ENCODE measurements at regions not wholly inside any gene's neighbourhood (a gene's known extent, or its start where the extent isn't known, plus 50 kb on each side); places are given as distances from the start of the nearest gene placed in this dataset.

DNA sequence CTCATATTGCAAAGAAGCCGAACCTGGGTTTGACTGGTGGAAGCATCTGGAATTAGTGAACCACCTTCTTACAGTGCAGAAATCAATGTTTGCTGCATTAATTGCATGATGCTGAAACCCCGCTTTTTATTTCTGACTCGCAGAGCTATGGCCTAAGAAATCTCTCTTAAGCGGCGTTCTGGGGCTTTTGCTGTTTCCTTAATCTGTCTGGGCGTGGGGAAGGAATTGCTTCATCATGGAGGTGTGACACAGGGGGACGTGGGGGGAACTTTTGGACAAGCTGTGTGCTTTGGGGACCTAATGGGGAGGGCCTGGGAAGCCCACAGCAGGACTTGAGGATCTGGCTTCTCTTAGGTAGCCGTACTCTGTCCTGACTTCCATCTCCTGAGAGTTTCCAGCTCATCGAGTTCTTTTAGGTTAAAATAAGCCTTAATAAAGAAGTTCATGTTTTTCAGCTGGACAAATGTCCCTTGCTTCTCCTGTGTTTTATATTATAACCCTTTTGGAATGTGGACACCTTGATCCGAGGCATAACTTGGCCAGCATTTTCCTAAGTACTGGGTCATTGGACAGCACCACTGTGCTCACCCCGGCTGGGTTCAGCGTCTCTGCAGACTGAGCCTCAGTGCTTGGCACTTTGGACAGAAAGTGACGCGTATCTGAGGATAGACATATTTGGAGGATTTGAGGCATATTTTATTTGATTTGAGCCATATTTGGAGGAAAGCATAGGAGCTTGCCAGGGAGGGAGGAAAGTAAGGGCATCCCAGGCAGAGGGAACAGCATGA lies 192.1 kb upstream of the MYL2 start:
- H3K4me1 ChIP-seq (ENCODE audit: control insufficient read depth, insufficient read depth, low read length), result no peaks in the 10 kb centered on the region
- H3K4me3 ChIP-seq (ENCODE audit: low read length in 2 of 2), result no peak overlapping the region
- H3K36me3 ChIP-seq (ENCODE audit: control insufficient read depth in 2 of 2, insufficient read depth in 2 of 2, low read length in 2 of 2), result no peaks in the 10 kb centered on the region
- no peak overlapping the region for H3K9ac ChIP-seq (ENCODE audit: low read length in 2 of 2)
- H3K27ac ChIP-seq (ENCODE audit: low read length), result no peak overlapping the region
- peaks cover 6 to 10% of the 10 kb centered on the region in 2 donors for H3K9me3 ChIP-seq (ENCODE audit: control insufficient read depth in 2 of 2, low read length in 2 of 2)
- H3K27me3 ChIP-seq (ENCODE audit: control insufficient read depth in 1 of 2, insufficient read depth in 2 of 2, low read length in 2 of 2), result no peaks in the 10 kb centered on the region

DNA sequence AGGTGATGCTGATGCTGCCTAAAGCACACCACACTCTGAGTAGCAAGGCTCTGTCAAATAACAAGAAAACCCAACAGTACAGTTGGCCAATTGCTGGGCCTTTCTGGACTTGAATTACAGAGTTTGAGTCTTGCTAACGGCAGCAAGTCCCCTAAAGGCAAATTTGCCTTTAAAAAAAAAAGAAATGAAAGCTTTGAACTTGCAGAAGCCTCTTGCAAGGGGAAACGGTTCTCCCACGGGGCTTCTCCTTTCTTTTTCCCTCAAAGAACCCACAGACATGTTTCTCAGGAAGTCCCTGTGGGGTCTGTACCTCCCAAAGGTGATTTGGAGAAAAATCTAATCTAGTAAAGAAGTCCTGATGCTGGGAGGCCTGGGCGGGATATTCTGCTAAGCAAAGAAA lies 191.3 kb upstream of the MYL2 start:
- H3K27me3 ChIP-seq (ENCODE audit: control insufficient read depth in 1 of 2, insufficient read depth in 2 of 2, low read length in 2 of 2), result no peaks in the 10 kb centered on the region
- no peak overlapping the region for H3K9ac ChIP-seq (ENCODE audit: low read length in 2 of 2)
- H3K36me3 ChIP-seq (ENCODE audit: control insufficient read depth in 2 of 2, insufficient read depth in 2 of 2, low read length in 2 of 2), result no peaks in the 10 kb centered on the region
- H3K9me3 ChIP-seq (ENCODE audit: control insufficient read depth in 2 of 2, low read length in 2 of 2), result peaks cover 6 to 7% of the 10 kb centered on the region in 2 donors
- no peak overlapping the region for H3K4me3 ChIP-seq (ENCODE audit: low read length in 2 of 2)
- no peak overlapping the region for H3K27ac ChIP-seq (ENCODE audit: low read length)
- no peaks in the 10 kb centered on the region for H3K4me1 ChIP-seq (ENCODE audit: control insufficient read depth, insufficient read depth, low read length)

- Histone ChIP-seq H3K36me3 (ENCODE audit: control insufficient read depth in 2 of 2, insufficient read depth in 2 of 2, low read length in 2 of 2) (no peaks in the 10 kb centered on the region), H3K9ac (ENCODE audit: low read length in 2 of 2) (no peak overlapping the region), H3K4me1 (ENCODE audit: control insufficient read depth, insufficient read depth, low read length) (no peaks in the 10 kb centered on the region), H3K27ac (ENCODE audit: low read length) (no peak overlapping the region), H3K9me3 (ENCODE audit: control insufficient read depth in 2 of 2, low read length in 2 of 2) (peaks cover 6 to 7% of the 10 kb centered on the region in 2 donors), H3K4me3 (ENCODE audit: low read length in 2 of 2) (no peak overlapping the region), H3K27me3 (ENCODE audit: control insufficient read depth in 1 of 2, insufficient read depth in 2 of 2, low read length in 2 of 2) (peaks cover 0 to under 1% of the 10 kb centered on the region in 2 donors)
These were observed 190.2 kb upstream of the MYL2 start for GRCh38 chr12:111110556-111110955.

DNA sequence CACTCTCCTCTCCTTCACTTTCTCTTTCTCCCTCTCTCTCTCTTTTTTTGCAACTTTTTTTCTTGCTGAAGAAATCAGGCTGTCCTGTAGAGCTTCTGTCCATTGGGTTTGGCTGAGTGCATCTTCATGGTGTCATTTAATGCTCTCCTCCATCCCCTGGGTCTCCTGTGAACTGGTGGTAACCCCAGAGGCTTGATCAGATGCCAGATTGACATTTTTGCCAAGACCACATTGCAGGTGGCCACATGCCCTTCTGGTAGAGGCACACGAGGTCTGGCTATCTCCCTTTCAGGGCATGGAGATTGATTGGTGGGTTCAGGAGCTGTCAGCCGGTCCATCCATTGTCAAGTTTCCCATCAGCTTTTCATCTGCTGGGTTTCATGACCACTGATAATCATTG lies 188.3 kb upstream of the MYL2 start:
- H3K4me1 ChIP-seq (ENCODE audit: control insufficient read depth, insufficient read depth, low read length), result no peaks in the 10 kb centered on the region
- peaks cover 6 to 7% of the 10 kb centered on the region in 2 donors for H3K9me3 ChIP-seq (ENCODE audit: control insufficient read depth in 2 of 2, low read length in 2 of 2)
- no peak overlapping the region for H3K9ac ChIP-seq (ENCODE audit: low read length in 2 of 2)
- H3K27ac ChIP-seq (ENCODE audit: low read length), result no peak overlapping the region
- no peaks in the 10 kb centered on the region for H3K36me3 ChIP-seq (ENCODE audit: control insufficient read depth in 2 of 2, insufficient read depth in 2 of 2, low read length in 2 of 2)
- H3K27me3 ChIP-seq (ENCODE audit: control insufficient read depth in 1 of 2, insufficient read depth in 2 of 2, low read length in 2 of 2), result peaks cover 0 to 3% of the 10 kb centered on the region in 2 donors
- H3K4me3 ChIP-seq (ENCODE audit: low read length in 2 of 2), result no peak overlapping the region

- Histone ChIP-seq H3K27me3 (ENCODE audit: control insufficient read depth in 1 of 2, insufficient read depth in 2 of 2, low read length in 2 of 2) (peaks cover 0 to 3% of the 10 kb centered on the region in 2 donors), H3K4me1 (ENCODE audit: control insufficient read depth, insufficient read depth, low read length) (no peaks in the 10 kb centered on the region), H3K27ac (ENCODE audit: low read length) (no peak overlapping the region)
These were observed 187.2 kb upstream of the MYL2 start for GRCh38 chr12:111107392-111108178.

GRCh38 chr12:111105294-111105693 lies 184.9 kb upstream of the MYL2 start:
- Histone ChIP-seq H3K9me3 (ENCODE audit: control insufficient read depth in 2 of 2, low read length in 2 of 2) (peaks cover 6 to 7% of the 10 kb centered on the region in 2 donors), H3K27ac (ENCODE audit: low read length) (no peak overlapping the region), H3K36me3 (ENCODE audit: control insufficient read depth in 2 of 2, insufficient read depth in 2 of 2, low read length in 2 of 2) (no peaks in the 10 kb centered on the region), H3K9ac (ENCODE audit: low read length in 2 of 2) (no peak overlapping the region), H3K4me3 (ENCODE audit: low read length in 2 of 2) (no peak overlapping the region), H3K27me3 (ENCODE audit: control insufficient read depth in 1 of 2, insufficient read depth in 2 of 2, low read length in 2 of 2) (peaks cover 0 to 3% of the 10 kb centered on the region in 2 donors), H3K4me1 (ENCODE audit: control insufficient read depth, insufficient read depth, low read length) (no peaks in the 10 kb centered on the region)

More at GRCh38 chr12:111107392-111108178, 187.2 kb upstream of the MYL2 start:
- no peak overlapping the region for H3K4me3 ChIP-seq (ENCODE audit: low read length in 2 of 2)
- H3K36me3 ChIP-seq (ENCODE audit: control insufficient read depth in 2 of 2, insufficient read depth in 2 of 2, low read length in 2 of 2), result no peaks in the 10 kb centered on the region
- H3K9ac ChIP-seq (ENCODE audit: low read length in 2 of 2), result no peak overlapping the region
- H3K9me3 ChIP-seq (ENCODE audit: control insufficient read depth in 2 of 2, low read length in 2 of 2), result peaks cover 6 to 7% of the 10 kb centered on the region in 2 donors

- H3K4me1 ChIP-seq (ENCODE audit: control insufficient read depth, insufficient read depth, low read length), result no peaks in the 10 kb centered on the region
- H3K9ac ChIP-seq (ENCODE audit: low read length in 2 of 2), result no peak overlapping the region
- no peaks in the 10 kb centered on the region for H3K36me3 ChIP-seq (ENCODE audit: control insufficient read depth in 2 of 2, insufficient read depth in 2 of 2, low read length in 2 of 2)
- no peak overlapping the region for H3K27ac ChIP-seq (ENCODE audit: low read length)
- no peak overlapping the region for H3K4me3 ChIP-seq (ENCODE audit: low read length in 2 of 2)
- peaks cover 0 to 3% of the 10 kb centered on the region in 2 donors for H3K27me3 ChIP-seq (ENCODE audit: control insufficient read depth in 1 of 2, insufficient read depth in 2 of 2, low read length in 2 of 2)
- H3K9me3 ChIP-seq (ENCODE audit: control insufficient read depth in 2 of 2, low read length in 2 of 2), result peaks cover 6 to 7% of the 10 kb centered on the region in 2 donors
These were observed 183.2 kb upstream of the MYL2 start for GRCh38 chr12:111103583-111103982.

GRCh38 chr12:111102102-111102739 lies 181.8 kb upstream of the MYL2 start:
- no peak overlapping the region for H3K4me3 ChIP-seq (ENCODE audit: low read length in 2 of 2)
- no peaks in the 10 kb centered on the region for H3K9me3 ChIP-seq (ENCODE audit: control insufficient read depth in 2 of 2, low read length in 2 of 2)
- no peak overlapping the region for H3K27ac ChIP-seq (ENCODE audit: low read length)
- no peak overlapping the region for H3K9ac ChIP-seq (ENCODE audit: low read length in 2 of 2)
- H3K36me3 ChIP-seq (ENCODE audit: control insufficient read depth in 2 of 2, insufficient read depth in 2 of 2, low read length in 2 of 2), result no peaks in the 10 kb centered on the region
- H3K4me1 ChIP-seq (ENCODE audit: control insufficient read depth, insufficient read depth, low read length), result no peaks in the 10 kb centered on the region
- peaks cover 3 to 6% of the 10 kb centered on the region in 2 donors for H3K27me3 ChIP-seq (ENCODE audit: control insufficient read depth in 1 of 2, insufficient read depth in 2 of 2, low read length in 2 of 2)

GRCh38 chr12:111101003-111101402 lies 180.6 kb upstream of the MYL2 start:
- Histone ChIP-seq H3K4me1 (ENCODE audit: control insufficient read depth, insufficient read depth, low read length) (no peaks in the 10 kb centered on the region), H3K4me3 (ENCODE audit: low read length in 2 of 2) (no peak overlapping the region), H3K27ac (ENCODE audit: low read length) (no peak overlapping the region), H3K9me3 (ENCODE audit: control insufficient read depth in 2 of 2, low read length in 2 of 2) (no peaks in the 10 kb centered on the region), H3K27me3 (ENCODE audit: control insufficient read depth in 1 of 2, insufficient read depth in 2 of 2, low read length in 2 of 2) (peaks cover 3 to 6% of the 10 kb centered on the region in 2 donors), H3K9ac (ENCODE audit: low read length in 2 of 2) (no peak overlapping the region), H3K36me3 (ENCODE audit: control insufficient read depth in 2 of 2, insufficient read depth in 2 of 2, low read length in 2 of 2) (no peaks in the 10 kb centered on the region)

DNA sequence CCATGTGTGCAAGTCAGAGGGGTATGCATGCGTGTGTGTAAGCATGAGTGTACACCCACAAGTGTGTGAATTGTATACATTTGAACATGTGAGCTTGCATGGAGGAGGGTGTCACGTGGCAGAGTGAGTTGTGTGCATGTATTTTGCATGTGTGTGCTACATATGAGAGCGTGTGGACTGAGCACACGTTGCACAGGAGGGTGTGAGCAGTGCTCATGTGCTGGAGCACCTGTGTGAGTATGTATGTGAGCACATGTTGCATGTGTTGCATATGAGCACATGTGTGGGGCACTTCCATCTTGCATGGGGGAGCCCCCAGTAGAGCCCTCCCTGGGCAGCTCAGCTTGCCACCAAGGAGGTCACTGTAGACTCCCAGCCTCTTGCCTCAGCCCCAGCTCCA lies 180.2 kb upstream of the MYL2 start:
- H3K9me3 ChIP-seq (ENCODE audit: control insufficient read depth in 2 of 2, low read length in 2 of 2), result no peaks in the 10 kb centered on the region
- H3K4me3 ChIP-seq (ENCODE audit: low read length in 2 of 2), result no peak overlapping the region

More for the DNA sequence above, 180.2 kb upstream of the MYL2 start:
- no peak overlapping the region for H3K9ac ChIP-seq (ENCODE audit: low read length in 2 of 2)
- no peaks in the 10 kb centered on the region for H3K4me1 ChIP-seq (ENCODE audit: control insufficient read depth, insufficient read depth, low read length)
- peaks cover 5% of the 10 kb centered on the region in 2 donors for H3K27me3 ChIP-seq (ENCODE audit: control insufficient read depth in 1 of 2, insufficient read depth in 2 of 2, low read length in 2 of 2)
- no peak overlapping the region for H3K27ac ChIP-seq (ENCODE audit: low read length)
- no peaks in the 10 kb centered on the region for H3K36me3 ChIP-seq (ENCODE audit: control insufficient read depth in 2 of 2, insufficient read depth in 2 of 2, low read length in 2 of 2)
